Suppressor macrophage treated with lipopolysaccharide for 1 hour (primary cell): ENCODE measurements at regions not wholly inside any gene's neighbourhood (a gene's known extent, or its start where the extent isn't known, plus 50 kb on each side); places are given as distances from the start of the nearest gene placed in this dataset.

Source experiments
- DNase-seq, 3 donors: peaks; one replicate each; pipeline ENCODE4 v3.0.0-alpha.2; 2020 to 2022

- DNase-seq: no peak
These were observed 1289.6 kb downstream of the TBC1D22A start for GRCh38 chr22:48051796-48052620.

- DNase-seq: no peak
These were observed 1288.4 kb downstream of the TBC1D22A start for GRCh38 chr22:48050836-48051235.

DNA sequence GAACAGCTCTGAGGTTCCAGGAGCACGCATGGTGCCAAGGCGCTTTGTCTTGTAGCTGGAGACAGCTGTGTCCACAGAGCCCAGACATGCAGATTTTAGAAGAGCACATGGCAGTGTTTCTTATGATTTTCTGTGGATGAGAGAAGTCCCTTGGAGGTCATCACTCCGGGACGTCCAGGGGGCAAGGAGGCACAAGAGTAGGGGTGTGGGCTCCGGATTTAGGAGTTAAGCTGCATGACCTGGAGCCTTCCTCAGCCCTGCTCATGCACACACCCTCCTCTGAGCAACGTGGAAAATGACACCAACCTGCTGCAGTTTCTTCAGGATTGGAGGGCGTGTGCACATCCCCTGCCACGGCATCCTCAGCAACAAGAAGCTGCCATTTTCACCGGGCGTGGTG is 1286.7 kb downstream of the TBC1D22A start:
- no peak for DNase-seq

DNA sequence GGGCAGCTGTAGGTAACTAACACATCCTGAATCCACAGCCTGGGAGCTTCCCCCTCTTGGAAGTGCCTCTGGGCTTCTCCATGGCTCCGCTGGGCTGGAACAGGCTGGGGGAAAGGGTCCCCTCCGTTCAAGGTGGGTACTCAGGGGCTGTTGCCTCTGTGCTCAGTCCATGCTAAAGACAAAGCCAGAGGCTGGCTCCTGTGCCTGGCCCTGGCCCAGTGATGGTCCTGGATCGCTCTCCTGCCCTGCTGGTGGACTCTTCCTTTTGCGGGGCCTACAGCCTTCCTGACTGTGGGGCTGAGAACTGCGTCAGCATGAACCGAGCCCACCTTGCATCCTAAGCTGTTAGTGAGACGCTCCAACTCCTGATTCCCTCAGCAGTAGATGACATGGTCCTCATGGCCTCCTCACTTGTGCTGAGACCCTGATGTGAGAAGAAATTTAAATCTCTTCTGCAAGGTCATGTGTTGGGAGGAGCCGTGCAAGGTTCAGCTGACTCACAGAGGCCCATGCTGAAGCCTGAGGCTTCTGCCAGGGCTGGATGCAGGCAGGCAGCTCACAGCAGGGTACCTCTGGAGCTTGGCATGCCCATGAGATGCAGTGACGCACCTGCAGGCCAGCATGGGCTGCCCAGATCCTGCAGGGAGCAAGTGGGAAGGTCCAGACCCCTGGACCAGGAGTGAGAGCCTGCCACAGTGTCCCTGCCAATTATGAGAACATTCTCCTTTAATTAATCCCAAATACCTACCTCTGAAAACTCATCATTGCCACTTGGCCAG is 1285.5 kb downstream of the TBC1D22A start:
- DNase-seq: no peak

- DNase-seq: no peak
These were observed 1282.9 kb downstream of the TBC1D22A start for GRCh38 chr22:48045369-48045768.

- no peak for DNase-seq
These were observed 1282.1 kb downstream of the TBC1D22A start for GRCh38 chr22:48044487-48045060.

- no peak for DNase-seq
These were observed 1281.1 kb downstream of the TBC1D22A start for GRCh38 chr22:48043581-48043980.

DNA sequence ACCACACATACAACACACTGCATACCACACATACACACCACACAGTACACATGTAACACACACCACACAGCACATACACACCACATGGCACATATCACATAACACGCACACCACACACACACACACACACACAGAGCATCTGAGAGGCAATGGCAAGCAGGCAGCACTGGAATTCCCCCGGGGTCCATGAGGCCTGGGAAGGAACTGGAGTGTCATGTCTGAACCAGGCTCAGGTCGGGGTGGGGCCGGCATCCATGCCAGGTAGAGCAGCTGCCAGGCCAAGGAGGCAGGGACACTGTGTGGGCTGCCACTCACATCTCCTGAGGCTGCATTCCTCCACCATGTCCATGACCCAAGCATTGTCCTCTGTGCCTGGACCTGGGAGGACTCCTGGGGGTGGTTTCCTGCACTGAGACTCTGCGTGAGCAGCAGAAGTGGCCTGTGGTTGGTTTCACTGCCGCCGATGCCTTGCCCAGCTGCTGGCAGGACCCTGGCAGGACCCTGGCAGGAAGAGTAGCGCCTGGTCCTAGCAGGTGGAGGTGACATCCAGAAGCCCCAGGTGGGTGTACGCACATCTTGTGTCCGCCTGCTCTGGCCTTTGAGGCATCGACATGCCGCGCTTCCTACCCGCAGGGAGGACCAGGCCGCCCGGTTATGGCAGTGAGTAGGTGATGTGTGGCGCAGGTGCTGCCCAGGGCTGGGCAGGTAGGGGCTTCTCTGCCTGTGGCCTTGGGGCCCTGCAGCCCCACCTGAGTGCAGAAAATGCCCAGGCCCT is 1280.4 kb downstream of the TBC1D22A start:
- no peak for DNase-seq

DNA sequence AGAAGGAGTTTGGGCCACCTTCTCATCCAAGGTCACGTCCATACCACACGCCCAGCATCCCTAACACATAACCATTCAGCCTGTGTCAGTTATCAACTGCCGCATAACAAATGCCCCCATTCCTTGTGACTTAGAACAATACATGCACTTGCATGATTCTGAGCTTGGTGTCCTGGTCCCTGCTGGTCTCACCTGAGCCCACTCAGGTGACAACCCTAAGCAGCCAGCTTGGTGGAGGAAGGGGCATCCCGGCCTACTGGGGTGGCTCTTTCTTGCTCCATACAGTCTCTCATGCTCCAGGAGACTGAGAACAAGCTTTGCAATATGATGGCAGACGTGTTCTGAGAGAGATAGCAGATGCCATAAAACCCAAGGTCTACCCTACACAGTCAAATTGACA is 1276.9 kb downstream of the TBC1D22A start:
- DNase-seq: no peak

DNA sequence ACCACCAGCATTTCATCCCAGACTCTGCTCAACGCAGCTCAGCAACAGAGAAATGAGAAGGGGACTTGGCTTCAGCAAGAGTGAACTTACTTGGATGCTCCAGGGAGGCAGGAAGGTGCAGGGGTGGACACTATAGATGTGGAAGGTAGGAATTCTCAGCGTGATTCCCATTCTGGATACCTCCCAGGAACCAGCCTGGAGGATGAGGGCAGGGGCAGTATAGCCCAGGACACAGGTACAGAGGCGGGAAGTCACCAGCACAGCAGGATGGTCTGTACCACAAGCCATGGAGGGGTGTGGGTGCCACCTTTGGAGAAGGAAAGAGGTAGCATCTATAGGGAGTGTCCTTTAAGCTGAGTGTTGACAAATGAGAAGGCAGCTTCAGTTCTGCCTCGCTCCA is 1275.2 kb downstream of the TBC1D22A start:
- DNase-seq: no peak

DNA sequence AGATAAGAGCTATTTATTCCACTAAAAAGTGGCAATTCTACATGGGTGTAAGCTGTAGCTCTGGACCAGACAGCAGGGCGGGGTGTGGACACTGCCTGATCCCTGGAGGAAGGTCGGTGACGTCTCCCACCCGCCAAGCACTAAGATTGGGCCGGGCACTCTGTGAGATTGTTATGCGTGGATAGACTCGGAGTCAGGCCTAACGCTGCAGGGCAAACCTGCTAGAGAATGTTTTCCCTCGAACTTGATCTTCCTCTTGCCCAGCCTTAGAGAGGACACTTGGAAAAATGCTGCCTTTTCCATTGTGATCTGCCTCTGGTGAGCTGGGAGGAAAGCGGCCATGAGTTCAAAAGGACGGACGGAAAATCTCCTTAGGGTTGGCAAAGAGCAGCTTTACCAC is 1273.4 kb downstream of the TBC1D22A start:
- DNase-seq: no peak

DNA sequence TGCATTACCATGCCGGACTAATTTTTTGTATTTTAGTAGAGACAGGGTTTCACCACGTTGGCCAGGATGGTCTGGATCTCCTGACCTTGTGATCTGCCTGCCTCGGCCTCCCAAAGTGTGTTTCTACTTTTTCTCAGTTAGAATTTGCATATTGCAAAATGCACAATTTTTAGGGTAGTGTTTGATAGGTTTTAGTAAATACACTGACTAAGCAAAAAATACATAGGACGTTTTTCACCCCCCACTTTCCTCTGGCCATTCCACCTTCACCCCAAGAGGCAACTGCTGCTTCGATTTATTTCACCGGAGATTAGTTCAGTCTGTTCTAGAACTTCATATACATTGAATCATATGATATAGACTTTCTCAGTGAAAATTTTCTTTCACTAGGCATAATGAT is 1269.1 kb downstream of the TBC1D22A start:
- no peak for DNase-seq

DNA sequence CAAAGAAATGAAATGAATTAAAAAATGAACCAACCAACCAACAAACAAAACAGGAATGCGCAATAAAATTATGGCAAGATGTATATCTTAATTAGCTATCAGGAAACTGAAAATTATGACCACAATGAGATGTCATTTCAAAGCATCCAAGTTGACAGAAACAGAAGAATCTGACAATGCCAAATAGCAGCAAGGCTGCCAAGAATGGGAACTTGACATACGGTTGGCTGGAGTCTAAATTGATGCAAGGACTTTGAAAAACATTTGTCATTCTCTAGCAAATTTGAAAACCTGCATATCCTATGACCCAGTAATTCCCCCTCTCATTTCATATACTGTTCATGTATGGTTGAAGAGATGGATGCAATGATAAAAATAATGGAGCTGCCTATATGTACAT is 1262.6 kb downstream of the TBC1D22A start:
- DNase-seq: no peak

- no peak for DNase-seq
These were observed 1259.5 kb downstream of the TBC1D22A start for GRCh38 chr22:48021991-48022401.

GRCh38 chr22:48018346-48018745 is 1255.9 kb downstream of the TBC1D22A start:
- no peak for DNase-seq

- DNase-seq: no peak
These were observed 1253.3 kb downstream of the TBC1D22A start for GRCh38 chr22:48015701-48016100.

DNA sequence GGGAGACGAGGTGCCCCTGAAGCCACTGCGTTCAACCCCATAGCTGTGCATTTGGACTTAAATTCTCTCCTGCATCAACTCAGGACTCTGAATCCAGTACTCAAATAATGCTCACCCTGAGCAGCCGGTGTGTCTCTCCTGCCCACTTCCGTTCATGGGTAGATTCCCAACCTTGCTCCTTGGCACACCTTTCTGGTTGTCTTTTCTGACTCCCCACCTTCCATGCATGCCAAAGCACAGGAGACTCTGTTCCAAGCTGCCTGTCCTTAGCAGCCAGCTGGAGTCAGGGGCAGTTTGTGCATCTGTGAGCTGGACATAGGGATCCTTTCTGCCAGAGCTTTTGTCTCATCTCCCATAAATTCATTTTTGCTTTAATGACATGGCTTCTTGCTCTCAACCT is 1242.5 kb downstream of the TBC1D22A start:
- no peak for DNase-seq

DNA sequence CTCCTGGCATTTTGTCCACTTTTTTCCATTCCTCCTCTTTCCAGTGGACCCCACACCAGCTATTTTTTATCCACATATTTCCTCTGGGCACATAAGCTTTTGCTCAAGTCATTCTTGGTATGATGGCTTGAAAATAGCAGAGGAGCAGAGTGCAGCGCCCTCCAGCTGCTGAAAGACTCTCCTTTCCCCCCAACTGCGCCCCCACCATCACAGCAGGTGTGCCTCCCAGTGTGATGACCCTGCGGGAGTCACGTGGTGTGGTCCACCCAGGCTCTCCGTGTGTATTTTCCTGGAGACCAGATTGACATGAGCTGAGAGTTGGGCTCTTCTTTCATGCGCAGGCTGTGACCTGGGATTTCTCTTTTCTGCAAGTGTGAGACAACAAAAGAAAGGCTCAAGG is 1241.6 kb downstream of the TBC1D22A start:
- no peak for DNase-seq

GRCh38 chr22:48001101-48001500 is 1238.7 kb downstream of the TBC1D22A start:
- DNase-seq: no peak

DNA sequence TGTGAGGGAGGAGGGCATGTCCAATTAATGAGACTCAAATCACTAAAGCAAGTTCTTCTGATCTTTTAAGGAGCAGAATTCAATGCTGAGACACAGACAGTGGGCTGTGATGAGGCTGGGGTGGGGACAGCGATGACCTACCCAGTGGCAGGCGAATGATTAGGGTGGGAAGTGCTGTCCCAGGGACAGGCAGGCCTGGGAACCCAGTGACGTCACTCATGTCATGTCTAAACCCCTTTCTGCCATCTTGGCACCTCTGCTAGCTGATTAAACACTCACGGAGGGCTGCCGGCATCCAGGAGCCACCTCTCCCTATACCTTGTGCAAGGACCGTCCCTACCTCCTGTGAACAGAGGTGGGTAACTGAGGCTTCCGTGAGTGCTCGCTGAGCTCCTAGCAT is 1235.2 kb downstream of the TBC1D22A start:
- DNase-seq: no peak

- DNase-seq: no peak
These were observed 1234.7 kb downstream of the TBC1D22A start for GRCh38 chr22:47997052-47997590.

GRCh38 chr22:47996446-47996857 is 1234.0 kb downstream of the TBC1D22A start:
- DNase-seq: no peak

GRCh38 chr22:47995718-47996117 is 1233.3 kb downstream of the TBC1D22A start:
- DNase-seq: no peak
